GM10248 (cell line): ENCODE measurements at regions not wholly inside any gene's neighbourhood (a gene's known extent, or its start where the extent isn't known, plus 50 kb on each side); places are given as distances from the start of the nearest gene placed in this dataset.

Source experiments
- CTCF ChIA-PET: fragments of 300-600 bp; sonication (Branson Sonifier 250); formaldehyde crosslinking; extraction: SDS; loops from one replicate; lab custom pipeline; 2021; ENCODE audit warnings: antibody characterized with exemption; lab: Yijun Ruan, JAX
- POLR2A ChIA-PET: fragments of 350-650 bp; sonication (Branson Sonifier 250); formaldehyde crosslinking; extraction: SDS; loops from one replicate; lab custom pipeline; 2020; ENCODE audit warnings: antibody characterized with exemption; lab: Yijun Ruan, JAX
- DNase-seq: peaks from one replicate; pipeline ENCODE4 v3.0.0; 2012; ENCODE audit errors: extremely low spot score
- TF ChIP-seq, protein P1 (sequence below): IDR thresholded peaks from 2 replicates; pipeline ENCODE4 v1.5.1; 2012; ENCODE audit warnings: mild to moderate bottlenecking, low read depth; ENCODE audit errors: extremely low read depth, missing control alignments, control extremely low read depth

DNA sequence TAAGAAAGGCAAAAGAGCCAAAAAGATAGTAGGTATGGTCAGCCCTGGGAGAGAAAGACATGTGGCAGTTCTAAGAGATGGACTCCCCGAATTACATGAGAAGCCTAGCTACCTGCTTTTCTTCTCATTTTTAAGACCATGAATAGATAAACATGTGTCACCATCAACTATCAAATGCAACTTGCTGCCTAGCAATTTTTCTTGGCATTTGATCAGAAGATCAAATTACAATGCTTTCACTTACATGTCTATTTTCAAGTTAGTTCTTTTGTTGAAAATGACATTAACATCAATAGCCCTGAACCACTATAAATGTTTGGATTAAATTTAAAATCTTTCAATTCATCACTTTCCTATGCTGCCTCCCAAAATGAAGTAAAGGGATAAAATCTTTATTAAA, 212.3 kb downstream of the HHIPL2 start:
- ChIA-PET POLR2A (no interaction called here), CTCF (interaction anchor here (1.9 kb wide), 1 partner anchor 12 kb away, joined by 4 read pairs; no protein-coding TSS in a partner anchor)
- no peak for DNase-seq
- TF ChIP-seq, protein P1, sequence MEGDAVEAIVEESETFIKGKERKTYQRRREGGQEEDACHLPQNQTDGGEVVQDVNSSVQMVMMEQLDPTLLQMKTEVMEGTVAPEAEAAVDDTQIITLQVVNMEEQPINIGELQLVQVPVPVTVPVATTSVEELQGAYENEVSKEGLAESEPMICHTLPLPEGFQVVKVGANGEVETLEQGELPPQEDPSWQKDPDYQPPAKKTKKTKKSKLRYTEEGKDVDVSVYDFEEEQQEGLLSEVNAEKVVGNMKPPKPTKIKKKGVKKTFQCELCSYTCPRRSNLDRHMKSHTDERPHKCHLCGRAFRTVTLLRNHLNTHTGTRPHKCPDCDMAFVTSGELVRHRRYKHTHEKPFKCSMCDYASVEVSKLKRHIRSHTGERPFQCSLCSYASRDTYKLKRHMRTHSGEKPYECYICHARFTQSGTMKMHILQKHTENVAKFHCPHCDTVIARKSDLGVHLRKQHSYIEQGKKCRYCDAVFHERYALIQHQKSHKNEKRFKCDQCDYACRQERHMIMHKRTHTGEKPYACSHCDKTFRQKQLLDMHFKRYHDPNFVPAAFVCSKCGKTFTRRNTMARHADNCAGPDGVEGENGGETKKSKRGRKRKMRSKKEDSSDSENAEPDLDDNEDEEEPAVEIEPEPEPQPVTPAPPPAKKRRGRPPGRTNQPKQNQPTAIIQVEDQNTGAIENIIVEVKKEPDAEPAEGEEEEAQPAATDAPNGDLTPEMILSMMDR, result no peak

DNA sequence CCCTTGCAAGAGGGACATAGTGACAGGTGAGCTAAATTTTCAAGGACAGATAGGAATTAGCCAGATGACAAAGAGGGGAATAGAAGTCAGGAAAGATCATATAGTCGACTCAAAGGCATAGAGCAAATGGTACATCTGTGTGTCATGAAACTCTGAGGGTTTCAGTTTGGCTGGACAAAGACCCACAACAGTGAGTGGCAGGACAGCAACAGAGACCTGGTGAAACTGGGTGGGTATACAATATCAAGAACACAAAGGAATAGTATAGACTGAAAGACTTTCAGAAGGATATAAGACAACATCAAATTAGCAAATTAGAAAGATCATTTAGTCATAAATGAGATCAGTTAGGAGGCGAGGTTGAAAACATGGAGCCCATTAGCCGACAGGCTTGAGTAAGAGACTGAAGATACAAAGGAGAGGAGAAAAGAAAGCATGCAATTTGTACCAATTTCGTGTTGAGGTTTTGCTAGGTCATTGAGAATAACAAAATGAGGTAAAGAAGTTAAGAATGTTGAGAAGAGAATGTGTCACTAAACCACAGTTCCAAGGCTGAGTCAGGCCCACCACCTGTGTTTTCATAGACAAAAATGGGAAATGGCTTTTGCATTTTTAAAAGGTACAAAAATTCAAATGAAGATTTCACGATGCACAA, 213.8 kb downstream of the HHIPL2 start:
- TF ChIP-seq, protein P1, result no peak
- CTCF ChIA-PET, result interaction anchor here (1.0 to 1.9 kb wide), 2 partner anchors 10 to 15 kb away, joined by 3 to 4 read pairs; no protein-coding TSS in a partner anchor
- DNase-seq, result no peak
- POLR2A ChIA-PET, result no interaction called here

DNA sequence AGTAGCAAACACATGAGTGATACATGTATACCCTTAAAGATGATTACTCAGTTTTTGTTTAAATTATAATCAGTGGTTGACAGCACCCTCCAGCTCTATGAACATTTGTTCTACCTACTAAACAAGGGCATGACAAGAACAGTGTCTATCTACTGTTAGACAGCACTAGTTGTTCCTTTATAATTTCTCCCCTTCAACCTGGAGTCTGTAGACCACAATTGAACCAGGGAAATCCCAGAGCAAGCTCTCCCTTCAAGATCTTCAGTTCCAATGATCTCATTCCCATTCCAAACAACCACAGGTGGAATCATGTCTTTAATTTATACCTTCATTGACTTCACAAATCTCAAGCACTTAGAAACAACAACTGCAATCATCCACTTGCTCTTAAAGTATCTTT, 216.1 kb downstream of the HHIPL2 start:
- CTCF ChIA-PET, result interaction anchor here (1.1 kb wide), 1 partner anchor 11 kb away, joined by 3 read pairs; no protein-coding TSS in a partner anchor
- DNase-seq, result no peak
- TF ChIP-seq, protein P1, result no peak
- POLR2A ChIA-PET, result no interaction called here

DNA sequence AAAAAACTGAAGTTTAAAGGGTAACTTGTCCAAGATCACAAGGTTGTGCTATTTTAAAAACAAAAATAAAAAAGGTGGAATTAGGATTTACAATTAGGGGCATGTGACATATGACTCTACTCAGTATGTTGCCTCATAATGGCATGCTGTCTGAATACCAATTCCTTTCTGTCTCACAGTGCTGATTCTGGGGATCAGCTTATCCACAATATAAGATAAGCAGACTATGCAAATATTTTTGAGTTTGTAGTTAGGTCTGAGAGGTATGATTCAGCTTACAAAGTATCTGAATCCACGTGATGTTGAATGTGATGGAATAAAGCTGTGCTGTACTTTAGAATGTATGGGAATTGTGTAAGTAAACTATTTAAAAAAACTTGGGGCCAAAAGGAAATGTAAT, 216.6 kb downstream of the HHIPL2 start:
- TF ChIP-seq, protein P1, result no peak
- DNase-seq, result no peak
- POLR2A ChIA-PET, result no interaction called here
- CTCF ChIA-PET, result interaction anchor here (1.1 kb wide), 1 partner anchor 12 kb away, joined by 3 read pairs; no protein-coding TSS in a partner anchor

DNA sequence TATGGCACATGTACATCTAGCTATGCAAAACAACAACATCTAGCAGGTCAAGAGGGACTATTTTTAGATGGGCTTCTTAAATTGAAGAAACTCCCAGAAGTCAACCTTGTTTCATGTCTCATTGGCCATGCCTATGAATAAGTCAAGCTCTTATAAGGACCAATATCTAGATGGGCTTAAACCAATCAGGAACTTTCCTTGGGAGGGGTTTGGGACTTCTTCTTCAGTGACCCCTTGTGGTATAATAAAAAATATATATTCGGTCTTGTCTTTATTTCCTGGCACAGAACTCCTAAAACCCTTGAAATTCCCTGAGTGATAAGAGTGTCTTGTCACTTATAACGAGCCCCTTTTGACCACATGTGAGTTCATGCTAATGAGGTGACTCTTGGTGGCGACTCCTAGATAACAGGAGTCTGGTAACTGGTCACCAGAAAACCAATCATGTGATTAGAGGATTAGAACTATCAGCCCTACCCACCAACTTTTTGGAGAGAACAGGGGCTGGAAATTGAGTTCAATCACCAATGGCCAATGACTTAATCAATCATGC, 218.3 kb downstream of the HHIPL2 start:
- CTCF ChIA-PET, result no interaction called here
- DNase-seq, result no peak
- TF ChIP-seq, protein P1, result no peak
- POLR2A ChIA-PET, result no interaction called here

DNA sequence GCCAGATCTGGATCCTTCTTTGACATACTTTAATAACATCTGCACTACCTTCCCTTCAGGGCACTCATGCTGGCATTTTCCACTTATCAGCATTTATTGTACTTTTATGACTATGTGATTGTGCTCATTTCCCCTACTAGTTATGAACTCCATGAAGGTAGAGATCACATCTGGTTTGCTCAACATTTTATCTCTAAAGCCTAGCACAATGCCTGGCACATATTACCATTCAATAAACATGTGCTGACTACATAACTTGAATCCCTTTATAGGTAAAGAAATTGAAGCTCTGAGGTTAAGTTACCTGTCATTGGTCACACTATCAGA, 221.2 kb downstream of the HHIPL2 start:
- ChIA-PET CTCF (interaction anchor here (1.9 kb wide), 1 partner anchor 59 kb away, joined by 3 read pairs; no protein-coding TSS in a partner anchor), POLR2A (no interaction called here)
- no peak for DNase-seq
- TF ChIP-seq, protein P1, result no peak
